GM12873 (cell line): ENCODE measurements at regions not wholly inside any gene's neighbourhood (a gene's known extent, or its start where the extent isn't known, plus 50 kb on each side); places are given as distances from the start of the nearest gene placed in this dataset.

Source experiments
- CTCF ChIP-seq: IDR thresholded peaks from 2 replicates; pipeline ENCODE4 v1.5.1; 2012; ENCODE audit warnings: low read depth, mild to moderate bottlenecking, moderate library complexity, low read length, control low read depth; ENCODE audit not compliant: insufficient read depth; ENCODE audit errors: missing control alignments

GRCh38 chr4:129561886-129562671 is 466.1 kb downstream of the C4orf33 start:
- no peak for TF ChIP-seq CTCF

GRCh38 chr4:129565214-129565613 is 469.3 kb downstream of the C4orf33 start:
- TF ChIP-seq CTCF: no peak

GRCh38 chr4:129570326-129570725 is 474.4 kb downstream of the C4orf33 start:
- no peak for TF ChIP-seq CTCF

- no peak for TF ChIP-seq CTCF
Measured at GRCh38 chr4:129578336-129578735, 482.4 kb downstream of the C4orf33 start.

GRCh38 chr4:129581305-129581704 is 485.4 kb downstream of the C4orf33 start:
- no peak for TF ChIP-seq CTCF

- TF ChIP-seq CTCF: no peak
Measured at GRCh38 chr4:129583868-129584267, 487.9 kb downstream of the C4orf33 start.

- no peak for TF ChIP-seq CTCF
Measured at GRCh38 chr4:129598582-129598981, 502.6 kb downstream of the C4orf33 start.
